ENCODE measurements at regions not wholly inside any gene's neighbourhood (a gene's known extent, or its start where the extent isn't known, plus 50 kb on each side); places are given as distances from the start of the nearest gene placed in this dataset.

DNA sequence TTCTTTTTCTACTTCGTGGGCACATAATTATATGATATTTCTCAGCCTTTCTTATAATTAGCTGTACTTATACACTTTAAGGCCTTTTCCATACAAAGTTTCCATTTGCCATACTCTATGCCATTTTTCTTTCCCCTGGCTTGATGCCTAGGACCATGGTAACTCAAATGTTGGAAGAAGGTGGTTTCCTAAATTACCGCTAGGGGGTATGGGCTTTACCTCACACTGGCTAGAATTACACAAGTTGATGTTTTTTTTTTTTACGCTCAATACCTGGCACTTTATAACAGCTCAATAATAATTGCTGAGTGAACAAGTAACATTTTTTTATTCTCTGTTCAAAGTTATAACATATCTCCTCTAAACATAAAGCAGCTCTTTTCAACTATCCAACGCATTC, 306.8 kb upstream of the LRFN5 start:
- TF ChIP-seq POLR2A (IDR thresholded peaks at IDR 0.05; ENCODE audit: insufficient read depth in 1 of 2, low read depth in 2 of 2, low read length in 2 of 2) (no peak), RAD21 (CRISPR knock-in tag; IDR thresholded peaks at IDR 0.05) (no peak), MAZ (IDR thresholded peaks at IDR 0.05; ENCODE audit: borderline replicate concordance, low read depth, low read length) (no peak), MAZ (CRISPR knock-in tag; IDR thresholded peaks at IDR 0.05; ENCODE audit: low read depth) (no peak), KLF11 (CRISPR knock-in tag; IDR thresholded peaks at IDR 0.05) (no peak), TAF1 (CRISPR knock-in tag; IDR thresholded peaks at IDR 0.05) (no peak), GATAD1 (CRISPR knock-in tag; IDR thresholded peaks at IDR 0.05) (no peak)
- TF ChIP-seq, protein P1, sequence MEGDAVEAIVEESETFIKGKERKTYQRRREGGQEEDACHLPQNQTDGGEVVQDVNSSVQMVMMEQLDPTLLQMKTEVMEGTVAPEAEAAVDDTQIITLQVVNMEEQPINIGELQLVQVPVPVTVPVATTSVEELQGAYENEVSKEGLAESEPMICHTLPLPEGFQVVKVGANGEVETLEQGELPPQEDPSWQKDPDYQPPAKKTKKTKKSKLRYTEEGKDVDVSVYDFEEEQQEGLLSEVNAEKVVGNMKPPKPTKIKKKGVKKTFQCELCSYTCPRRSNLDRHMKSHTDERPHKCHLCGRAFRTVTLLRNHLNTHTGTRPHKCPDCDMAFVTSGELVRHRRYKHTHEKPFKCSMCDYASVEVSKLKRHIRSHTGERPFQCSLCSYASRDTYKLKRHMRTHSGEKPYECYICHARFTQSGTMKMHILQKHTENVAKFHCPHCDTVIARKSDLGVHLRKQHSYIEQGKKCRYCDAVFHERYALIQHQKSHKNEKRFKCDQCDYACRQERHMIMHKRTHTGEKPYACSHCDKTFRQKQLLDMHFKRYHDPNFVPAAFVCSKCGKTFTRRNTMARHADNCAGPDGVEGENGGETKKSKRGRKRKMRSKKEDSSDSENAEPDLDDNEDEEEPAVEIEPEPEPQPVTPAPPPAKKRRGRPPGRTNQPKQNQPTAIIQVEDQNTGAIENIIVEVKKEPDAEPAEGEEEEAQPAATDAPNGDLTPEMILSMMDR (CRISPR knock-in tag; IDR thresholded peaks at IDR 0.05) = 0 out of 2 replicates have a peak, but pooled peaks have one; percentile 5
- TF ChIP-seq, protein P2, sequence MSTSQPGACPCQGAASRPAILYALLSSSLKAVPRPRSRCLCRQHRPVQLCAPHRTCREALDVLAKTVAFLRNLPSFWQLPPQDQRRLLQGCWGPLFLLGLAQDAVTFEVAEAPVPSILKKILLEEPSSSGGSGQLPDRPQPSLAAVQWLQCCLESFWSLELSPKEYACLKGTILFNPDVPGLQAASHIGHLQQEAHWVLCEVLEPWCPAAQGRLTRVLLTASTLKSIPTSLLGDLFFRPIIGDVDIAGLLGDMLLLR (CRISPR knock-in tag; IDR thresholded peaks at IDR 0.05) = no peak
- TF ChIP-seq, protein P3, sequence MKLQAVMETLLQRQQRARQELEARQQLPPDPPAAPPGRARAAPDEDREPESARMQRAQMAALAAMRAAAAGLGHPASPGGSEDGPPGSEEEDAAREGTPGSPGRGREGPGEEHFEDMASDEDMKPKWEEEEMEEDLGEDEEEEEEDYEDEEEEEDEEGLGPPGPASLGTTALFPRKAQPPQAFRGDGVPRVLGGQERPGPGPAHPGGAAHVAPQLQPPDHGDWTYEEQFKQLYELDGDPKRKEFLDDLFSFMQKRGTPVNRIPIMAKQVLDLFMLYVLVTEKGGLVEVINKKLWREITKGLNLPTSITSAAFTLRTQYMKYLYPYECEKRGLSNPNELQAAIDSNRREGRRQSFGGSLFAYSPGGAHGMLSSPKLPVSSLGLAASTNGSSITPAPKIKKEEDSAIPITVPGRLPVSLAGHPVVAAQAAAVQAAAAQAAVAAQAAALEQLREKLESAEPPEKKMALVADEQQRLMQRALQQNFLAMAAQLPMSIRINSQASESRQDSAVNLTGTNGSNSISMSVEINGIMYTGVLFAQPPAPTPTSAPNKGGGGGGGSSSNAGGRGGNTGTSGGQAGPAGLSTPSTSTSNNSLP (IDR thresholded peaks at IDR 0.05; ENCODE audit: low read depth, low read length) = no peak

All from HepG2 (cell line).